Body of pancreas (tissue), 4 donors: ENCODE measurements at regions not wholly inside any gene's neighbourhood (a gene's known extent, or its start where the extent isn't known, plus 50 kb on each side); places are given as distances from the start of the nearest gene placed in this dataset.

ENCODE experiments used
- CTCF ChIP-seq, 7 experiments: fragments of 450-650 bp in 4 of 7; fragments of 200-600 bp in 3 of 7; sonication (generic) in 3 of 7; IDR thresholded peaks; one replicate each; pipeline ENCODE4 v1.5.1; 2016 to 2019; ENCODE audit warnings: antibody characterized with exemption in 7 of 7
- POLR2A ChIP-seq, 3 donors: fragments of 450-650 bp; IDR thresholded peaks; one replicate each; pipeline ENCODE4 v1.6.1; 2016; ENCODE audit warnings: antibody characterized with exemption in 3 of 3, mild to moderate bottlenecking in 2 of 3

- TF ChIP-seq CTCF (IDR thresholded peaks at IDR 0.05) (no peak), POLR2A (IDR thresholded peaks at IDR 0.05) (no peak)
Observed at GRCh38 chr15:39456159-39456558, 124.7 kb upstream of the THBS1 start.
